Endothelial cell of umbilical vein (primary cell): ENCODE measurements at regions not wholly inside any gene's neighbourhood (a gene's known extent, or its start where the extent isn't known, plus 50 kb on each side); places are given as distances from the start of the nearest gene placed in this dataset.

Experiments
- CTCF ChIP-seq, 2 donors: IDR thresholded peaks; 1 replicate in 1 of 2; 2 replicates in 1 of 2; pipeline ENCODE4 v1.5.1; 2011; ENCODE audit warnings: low read length in 2 of 2, mild to moderate bottlenecking in 2 of 2, moderate library complexity in 2 of 2, control low read depth in 1 of 2, inconsistent platforms in 1 of 2, low read depth in 1 of 2; ENCODE audit not compliant: insufficient read depth in 1 of 2; ENCODE audit errors: extremely low read depth in 1 of 2
- EZH2 ChIP-seq: IDR thresholded peaks from 2 replicates; pipeline ENCODE4 v1.6.1; 2012; ENCODE audit warnings: borderline replicate concordance, low read depth, mild to moderate bottlenecking, moderate library complexity, low read length, inconsistent platforms; ENCODE audit not compliant: severe bottlenecking
- FOS ChIP-seq: IDR thresholded peaks from 2 replicates; pipeline ENCODE4 v1.6.1; 2011; ENCODE audit warnings: mild to moderate bottlenecking, low read length, moderate library complexity, borderline replicate concordance; ENCODE audit not compliant: insufficient read depth
- GATA2 ChIP-seq: IDR thresholded peaks from 2 replicates; pipeline ENCODE4 v1.7.0; 2011; ENCODE audit warnings: low read depth, mild to moderate bottlenecking, moderate library complexity, mixed read lengths, low read length; ENCODE audit not compliant: insufficient read length, insufficient read depth
- JUN ChIP-seq: IDR thresholded peaks from 2 replicates; pipeline ENCODE4 v1.6.1; 2011; ENCODE audit warnings: borderline replicate concordance, low read depth; ENCODE audit not compliant: insufficient read length, insufficient read depth
- MYC ChIP-seq: IDR thresholded peaks from one replicate; pipeline ENCODE4 v1.6.1; 2011; ENCODE audit warnings: mild to moderate bottlenecking, low read depth, low read length
- POLR2A ChIP-seq: IDR thresholded peaks from 2 replicates; pipeline ENCODE4 v1.6.1; 2012; ENCODE audit warnings: low read depth, mild to moderate bottlenecking, control low read depth, low read length
- POLR2AphosphoS5 ChIP-seq: IDR thresholded peaks from 2 replicates; pipeline ENCODE4 v1.6.1; 2012; ENCODE audit warnings: low read depth, mild to moderate bottlenecking, control low read depth, low read length, moderate library complexity; ENCODE audit not compliant: insufficient read depth
- TF ChIP-seq, protein P1 (sequence below): IDR thresholded peaks from 2 replicates; pipeline ENCODE4 v1.6.1; 2011; ENCODE audit not compliant: insufficient read depth, insufficient read length

- TF ChIP-seq POLR2A (no peak), CTCF (IDR thresholded peaks at IDR 0.05; ENCODE audit: extremely low read depth in 1 of 2, insufficient read depth in 1 of 2, low read depth in 1 of 2, low read length in 2 of 2) (no peak), EZH2 (no peak), JUN (no peak), MYC (no peak), FOS (no peak), POLR2AphosphoS5 (no peak), GATA2 (no peak)
- TF ChIP-seq, protein P1, sequence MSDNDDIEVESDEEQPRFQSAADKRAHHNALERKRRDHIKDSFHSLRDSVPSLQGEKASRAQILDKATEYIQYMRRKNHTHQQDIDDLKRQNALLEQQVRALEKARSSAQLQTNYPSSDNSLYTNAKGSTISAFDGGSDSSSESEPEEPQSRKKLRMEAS = no peak
These were observed 218.5 kb downstream of the RPS29 start for GRCh38 chr14:49367696-49368095.
